Fibroblast of lung (primary cell): ENCODE measurements at regions not wholly inside any gene's neighbourhood (a gene's known extent, or its start where the extent isn't known, plus 50 kb on each side); places are given as distances from the start of the nearest gene placed in this dataset.

Source experiments
- DNase-seq, 2 donors: peaks; one replicate each; pipeline versions ENCODE4 v3.0.0 to v3.0.0-alpha.2; 2010; ENCODE audit warnings: low read depth in 2 of 2
- H2AFZ ChIP-seq: 2 replicates; pipeline ENCODE4 v1.5.1; 2012; ENCODE audit warnings: low read length, control low read depth, inconsistent platforms
- H3K27ac ChIP-seq: 2 replicates; pipeline ENCODE4 v1.5.1; 2011; ENCODE audit warnings: low read length, control low read depth; ENCODE audit not compliant: insufficient read depth
- H3K27me3 ChIP-seq: 2 replicates; pipeline ENCODE4 v1.5.1; 2011; ENCODE audit warnings: mild to moderate bottlenecking, low read length; ENCODE audit not compliant: control insufficient read depth, insufficient read depth
- H3K36me3 ChIP-seq: 2 replicates; pipeline ENCODE4 v1.5.1; 2011; ENCODE audit warnings: low read length; ENCODE audit not compliant: control insufficient read depth, insufficient read depth
- H3K4me1 ChIP-seq: 2 replicates; pipeline ENCODE4 v1.5.1; 2011; ENCODE audit warnings: low read length; ENCODE audit not compliant: control insufficient read depth, insufficient read depth; ENCODE audit errors: extremely low read depth
- H3K4me2 ChIP-seq: 2 replicates; pipeline ENCODE4 v1.5.1; 2011; ENCODE audit warnings: low read length, control low read depth; ENCODE audit not compliant: insufficient read depth; ENCODE audit errors: extremely low read depth
- H3K4me3 ChIP-seq, 4 experiments: fragments of 200-600 bp in 1 of 4; sonication (generic) in 1 of 4; replicated peaks in 1 of 4; 2 replicates each; pipeline ENCODE4 v1.5.1; 2011 to 2016; ENCODE audit warnings: low read length in 4 of 4, low read depth in 3 of 4, mild to moderate bottlenecking in 3 of 4, control low read depth in 2 of 4, inconsistent platforms in 1 of 4, mixed read lengths in 1 of 4; ENCODE audit not compliant: insufficient read depth in 1 of 4; ENCODE audit errors: control extremely low read depth in 1 of 4
- H3K79me2 ChIP-seq: 2 replicates; pipeline ENCODE4 v1.5.1; 2012; ENCODE audit warnings: mild to moderate bottlenecking, low read length, inconsistent platforms; ENCODE audit not compliant: control insufficient read depth, insufficient read depth
- H3K9ac ChIP-seq: 2 replicates; pipeline ENCODE4 v1.5.1; 2011; ENCODE audit warnings: mild to moderate bottlenecking, low read length, control low read depth; ENCODE audit not compliant: insufficient read depth
- H3K9me3 ChIP-seq: 2 replicates; pipeline ENCODE4 v1.5.1; 2012; ENCODE audit warnings: low read depth, low read length; ENCODE audit not compliant: control insufficient read depth, insufficient read depth
- H4K20me1 ChIP-seq: 2 replicates; pipeline ENCODE4 v1.5.1; 2011; ENCODE audit warnings: low read length; ENCODE audit not compliant: control insufficient read depth, insufficient read depth; ENCODE audit errors: extremely low read depth
- EZH2 ChIP-seq: IDR thresholded peaks from 2 replicates; pipeline ENCODE4 v1.5.1; 2012; ENCODE audit warnings: low read length, control low read depth, mild to moderate bottlenecking; ENCODE audit errors: missing control alignments
- TF ChIP-seq, protein P1 (sequence below), 2 donors: IDR thresholded peaks in 1 of 2; conservative IDR thresholded peaks in 1 of 2; 1 replicate in 1 of 2; 2 replicates in 1 of 2; pipeline ENCODE4 v1.5.1; 2011 to 2012; ENCODE audit warnings: low read length in 2 of 2, control low read depth in 1 of 2, inconsistent platforms in 1 of 2, low read depth in 1 of 2, mild to moderate bottlenecking in 1 of 2

DNA sequence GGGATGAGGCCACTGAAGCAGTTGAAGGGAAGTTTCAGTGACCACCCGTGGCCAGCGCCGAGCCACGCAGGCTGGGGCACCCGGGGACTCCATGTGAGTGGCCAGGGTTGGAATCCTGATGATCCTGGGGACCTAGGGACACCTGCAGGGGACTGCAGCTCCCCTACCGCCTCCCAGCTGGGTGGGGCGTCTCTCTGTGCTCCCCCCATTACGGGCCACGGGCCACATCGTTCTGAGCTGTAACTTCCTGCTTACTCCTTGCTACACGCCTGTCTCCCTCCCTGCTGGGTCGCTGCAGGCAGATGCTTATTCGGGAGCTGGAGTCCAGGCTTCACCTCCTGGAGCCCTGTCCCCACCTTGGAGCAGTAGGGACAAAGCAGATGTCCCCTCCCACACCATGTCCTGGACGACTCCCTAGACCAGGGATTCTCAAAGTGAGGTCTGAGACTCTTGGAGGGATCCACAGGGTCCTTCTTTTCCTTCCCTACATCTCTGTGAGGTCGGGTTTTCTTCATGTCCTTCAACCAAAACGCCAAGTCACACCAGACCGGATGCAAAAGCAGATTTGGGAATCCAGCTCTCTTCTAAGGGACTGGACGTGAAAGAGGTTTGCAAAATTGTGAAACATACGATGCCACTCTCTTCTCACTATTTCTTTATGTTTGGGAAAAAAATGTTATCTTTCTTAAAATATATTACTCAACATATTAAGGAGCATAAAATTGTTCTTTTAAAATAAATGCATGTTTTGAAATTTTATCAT is 85.9 kb upstream of the NCOR2 start:
- peaks cover 29% of the 10 kb centered on the region for H3K4me1 ChIP-seq
- peak in 1 of 2 donors; percentile 27 for DNase-seq
- H4K20me1 ChIP-seq = no peaks in the 10 kb centered on the region

DNA sequence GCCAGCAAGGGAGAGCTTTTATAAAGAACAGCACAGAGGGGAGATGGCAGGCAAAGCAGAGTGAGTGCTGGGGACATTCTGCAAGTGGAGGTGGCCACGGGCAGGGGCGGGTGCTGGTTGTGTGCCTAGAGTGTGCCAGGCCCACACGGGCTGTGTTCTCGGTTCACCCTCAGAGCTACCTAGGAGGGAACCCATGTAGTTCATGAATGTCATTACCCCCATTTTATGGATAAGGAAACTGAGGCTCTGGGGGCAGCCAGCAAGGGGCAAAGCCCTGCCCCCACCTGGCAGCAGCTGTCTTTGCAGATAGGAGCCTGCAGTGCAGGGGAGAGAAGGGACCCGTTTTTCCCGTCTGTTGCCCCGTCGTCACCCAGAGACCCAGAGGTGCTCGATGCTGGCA is 85.2 kb upstream of the NCOR2 start:
- H3K9me3 ChIP-seq = no peaks in the 10 kb centered on the region
- H3K27me3 ChIP-seq = no peaks in the 10 kb centered on the region
- no peak for DNase-seq
- H4K20me1 ChIP-seq = no peaks in the 10 kb centered on the region
- no peak overlapping the region for H3K4me2 ChIP-seq
- H3K27ac ChIP-seq = no peak overlapping the region
- H3K36me3 ChIP-seq = no peaks in the 10 kb centered on the region
- H3K79me2 ChIP-seq = no peaks in the 10 kb centered on the region
- no peak overlapping the region for H3K9ac ChIP-seq
- TF ChIP-seq, protein P1, sequence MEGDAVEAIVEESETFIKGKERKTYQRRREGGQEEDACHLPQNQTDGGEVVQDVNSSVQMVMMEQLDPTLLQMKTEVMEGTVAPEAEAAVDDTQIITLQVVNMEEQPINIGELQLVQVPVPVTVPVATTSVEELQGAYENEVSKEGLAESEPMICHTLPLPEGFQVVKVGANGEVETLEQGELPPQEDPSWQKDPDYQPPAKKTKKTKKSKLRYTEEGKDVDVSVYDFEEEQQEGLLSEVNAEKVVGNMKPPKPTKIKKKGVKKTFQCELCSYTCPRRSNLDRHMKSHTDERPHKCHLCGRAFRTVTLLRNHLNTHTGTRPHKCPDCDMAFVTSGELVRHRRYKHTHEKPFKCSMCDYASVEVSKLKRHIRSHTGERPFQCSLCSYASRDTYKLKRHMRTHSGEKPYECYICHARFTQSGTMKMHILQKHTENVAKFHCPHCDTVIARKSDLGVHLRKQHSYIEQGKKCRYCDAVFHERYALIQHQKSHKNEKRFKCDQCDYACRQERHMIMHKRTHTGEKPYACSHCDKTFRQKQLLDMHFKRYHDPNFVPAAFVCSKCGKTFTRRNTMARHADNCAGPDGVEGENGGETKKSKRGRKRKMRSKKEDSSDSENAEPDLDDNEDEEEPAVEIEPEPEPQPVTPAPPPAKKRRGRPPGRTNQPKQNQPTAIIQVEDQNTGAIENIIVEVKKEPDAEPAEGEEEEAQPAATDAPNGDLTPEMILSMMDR (conservative IDR thresholded peaks at IDR 0.05 in 1 of 2, IDR thresholded peaks at IDR 0.05 in 1 of 2; ENCODE audit: low read depth in 1 of 2, low read length in 2 of 2) = no peak
- TF ChIP-seq EZH2 = no peak
- no peak overlapping the region for H3K4me3 ChIP-seq
- H2AFZ ChIP-seq = no peak overlapping the region
- H3K4me1 ChIP-seq = peaks cover 29% of the 10 kb centered on the region

More for the DNA sequence above, 85.9 kb upstream of the NCOR2 start:
- peak overlapping the region; percentile 37 for H2AFZ ChIP-seq
- no peaks in the 10 kb centered on the region for H3K9me3 ChIP-seq
- no peaks in the 10 kb centered on the region for H3K27me3 ChIP-seq
- no peak for TF ChIP-seq EZH2
- TF ChIP-seq, protein P1 (conservative IDR thresholded peaks at IDR 0.05 in 1 of 2, IDR thresholded peaks at IDR 0.05 in 1 of 2; ENCODE audit: low read depth in 1 of 2, low read length in 2 of 2) = no peak
- H3K27ac ChIP-seq = no peak overlapping the region
- H3K79me2 ChIP-seq = no peaks in the 10 kb centered on the region
- no peaks in the 10 kb centered on the region for H3K36me3 ChIP-seq
- H3K4me2 ChIP-seq = no peak overlapping the region
- no peak overlapping the region for H3K9ac ChIP-seq
- H3K4me3 ChIP-seq = no peak overlapping the region

DNA sequence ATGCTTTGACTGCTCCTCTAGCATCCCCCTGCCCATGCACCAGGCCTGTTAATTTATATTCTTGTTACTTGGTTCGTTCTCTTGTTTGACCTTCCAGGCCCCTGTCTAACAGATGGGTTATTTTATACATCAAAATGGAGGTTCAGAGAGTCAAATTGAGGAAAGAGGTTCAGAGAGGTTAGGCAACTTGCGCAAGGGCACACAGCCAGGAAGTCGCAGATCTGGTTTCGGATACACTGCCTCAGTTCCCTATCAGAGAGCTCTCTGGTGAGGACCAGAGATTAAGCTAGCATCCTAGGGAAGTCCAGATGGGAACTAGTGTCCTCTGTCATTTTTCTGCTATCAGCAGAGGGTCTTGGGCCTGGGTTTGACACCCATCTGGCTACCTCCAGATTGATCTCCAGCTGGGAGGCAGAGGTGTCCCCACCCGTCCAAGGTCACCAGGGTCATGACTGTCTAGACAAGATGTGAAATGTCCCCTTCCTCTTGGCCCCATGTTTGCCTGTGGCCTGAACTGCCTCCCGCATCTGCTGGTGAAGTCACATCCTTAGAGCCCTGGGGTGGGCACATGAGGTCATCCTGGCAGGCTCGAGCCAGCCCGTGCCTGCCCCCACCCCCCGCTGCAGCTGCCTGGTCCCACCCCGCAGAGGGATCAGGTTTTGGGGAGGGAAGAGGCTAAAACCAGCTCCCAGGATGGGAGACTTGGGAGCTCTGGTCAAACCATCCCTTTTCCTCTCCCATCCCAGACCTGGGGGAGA is 84.3 kb upstream of the NCOR2 start:
- DNase-seq = no peak
- Histone ChIP-seq H3K4me3 (no peak overlapping the region), H3K4me2 (no peak overlapping the region), H3K9ac (no peak overlapping the region), H4K20me1 (no peaks in the 10 kb centered on the region), H3K4me1 (peaks cover 27% of the 10 kb centered on the region), H2AFZ (no peak overlapping the region), H3K9me3 (no peaks in the 10 kb centered on the region), H3K27me3 (no peaks in the 10 kb centered on the region), H3K27ac (no peak overlapping the region), H3K36me3 (no peaks in the 10 kb centered on the region), H3K79me2 (no peaks in the 10 kb centered on the region)
- TF ChIP-seq, protein P1 (conservative IDR thresholded peaks at IDR 0.05 in 1 of 2, IDR thresholded peaks at IDR 0.05 in 1 of 2; ENCODE audit: low read depth in 1 of 2, low read length in 2 of 2) = no peak
- no peak for TF ChIP-seq EZH2
